GM23338 (cell line): ENCODE measurements at regions not wholly inside any gene's neighbourhood (a gene's known extent, or its start where the extent isn't known, plus 50 kb on each side); places are given as distances from the start of the nearest gene placed in this dataset.

Experiments used
- CREB1 ChIP-seq: fragments of 250-450 bp; sonication (Bioruptor Pico); IDR thresholded peaks from 2 replicates; pipeline ENCODE4 v1.5.0; 2020; ENCODE audit warnings: low read depth, mild to moderate bottlenecking, moderate library complexity
- CTCF ChIP-seq, 2 experiments: fragments of 200-600 bp in 1 of 2; sonication (generic) in 1 of 2; conservative IDR thresholded peaks; 2 replicates each; pipeline versions ENCODE4 v1.5.1 to v1.6.1; 2016 to 2017; ENCODE audit warnings: antibody characterized with exemption in 2 of 2, low read depth in 2 of 2, mild to moderate bottlenecking in 2 of 2, moderate library complexity in 1 of 2
- ETS1 ChIP-seq: IDR thresholded peaks from 2 replicates; pipeline ENCODE4 v1.6.1; 2016; ENCODE audit warnings: antibody characterized with exemption
- EZH2 ChIP-seq: fragments of 200-600 bp; sonication (generic); IDR thresholded peaks from one replicate; pipeline ENCODE4 v1.8.0; 2017; ENCODE audit warnings: antibody characterized with exemption, mild to moderate bottlenecking, low read depth; ENCODE audit not compliant: unreplicated experiment
- EZH2phosphoT487 ChIP-seq: fragments of 200-600 bp; sonication (generic); IDR thresholded peaks from one replicate; pipeline ENCODE4 v1.8.1; 2018; ENCODE audit warnings: antibody characterized with exemption; ENCODE audit not compliant: unreplicated experiment
- JUNB ChIP-seq: IDR thresholded peaks from one replicate; pipeline ENCODE4 v1.6.1; 2016; ENCODE audit warnings: antibody characterized with exemption; ENCODE audit not compliant: unreplicated experiment
- NANOG ChIP-seq: IDR thresholded peaks from 2 replicates; pipeline ENCODE4 v1.6.1; 2016; ENCODE audit warnings: antibody characterized with exemption, borderline replicate concordance
- POLR2AphosphoS5 ChIP-seq: IDR thresholded peaks from 2 replicates; pipeline ENCODE4 v1.6.1; 2016; ENCODE audit warnings: antibody characterized with exemption, low read depth
- REST ChIP-seq: IDR thresholded peaks from one replicate; pipeline ENCODE4 v1.6.1; 2018; ENCODE audit warnings: antibody characterized with exemption; ENCODE audit not compliant: unreplicated experiment
- STAT1 ChIP-seq: IDR thresholded peaks from one replicate; pipeline ENCODE4 v1.6.1; 2016; ENCODE audit warnings: antibody characterized with exemption; ENCODE audit not compliant: unreplicated experiment
- ZNF114 ChIP-seq: fragments of 250-450 bp; sonication (Bioruptor Pico); IDR thresholded peaks from 2 replicates; pipeline ENCODE4 v1.5.0; 2020; ENCODE audit warnings: mild to moderate bottlenecking, moderate library complexity
- ZNF462 ChIP-seq: fragments of 250-450 bp; sonication (Bioruptor Pico); IDR thresholded peaks from 2 replicates; pipeline ENCODE4 v1.5.0; 2020; ENCODE audit warnings: mild to moderate bottlenecking, moderate library complexity

- no peak for TF ChIP-seq EZH2phosphoT487
- TF ChIP-seq POLR2AphosphoS5, result no peak
- TF ChIP-seq CTCF (conservative IDR thresholded peaks at IDR 0.05; ENCODE audit: low read depth in 2 of 2), result no peak
- TF ChIP-seq REST, result no peak
- no peak for TF ChIP-seq NANOG
- TF ChIP-seq EZH2, result no peak
- TF ChIP-seq JUNB, result no peak
- no peak for TF ChIP-seq STAT1
- TF ChIP-seq CREB1 (CRISPR knock-in tag), result no peak
- TF ChIP-seq ETS1, result no peak
- no peak for TF ChIP-seq ZNF462
- TF ChIP-seq ZNF114 (CRISPR knock-in tag), result no peak
Observed at GRCh38 chr22:23418159-23418788, 161.8 kb downstream of the IGLL1 start.
